GM11168 (cell line): ENCODE measurements at regions not wholly inside any gene's neighbourhood (a gene's known extent, or its start where the extent isn't known, plus 50 kb on each side); places are given as distances from the start of the nearest gene placed in this dataset.
"Not testable (repeated sequence)": the region's sequence is repeated elsewhere in the genome, so short reads cannot be mapped to it uniquely, and the experiment has no call there.

ENCODE experiments used
- in situ Hi-C: fragments of 300-500 bp; cut with MboI; formaldehyde crosslinking; loops from one replicate; pipeline ENCODE4 v1.12.0; 2022; ENCODE audit warnings: low sequenced_read_pairs; ENCODE audit not compliant: unreplicated experiment

GRCh38 chr10:33074443-33074842, 116.4 kb upstream of the ITGB1 start:
- in situ Hi-C loops, result no loop called here

- in situ Hi-C loops, result no loop called here
Measured at GRCh38 chr10:33073641-33074415, 115.8 kb upstream of the ITGB1 start.

- in situ Hi-C loops, result no loop called here
Measured at GRCh38 chr10:33071857-33072256, 113.8 kb upstream of the ITGB1 start.

GRCh38 chr10:33070101-33070500, 112.1 kb upstream of the ITGB1 start:
- in situ Hi-C loops, result no loop called here

- in situ Hi-C loops, result no loop called here
Measured at GRCh38 chr10:33067917-33068316, 109.9 kb upstream of the ITGB1 start.

- in situ Hi-C loops, result no loop called here
Measured at GRCh38 chr10:33067481-33067880, 109.5 kb upstream of the ITGB1 start.

GRCh38 chr10:33066558-33067236, 108.7 kb upstream of the ITGB1 start:
- in situ Hi-C loops, result no loop called here

GRCh38 chr10:33065111-33065510, 107.1 kb upstream of the ITGB1 start:
- in situ Hi-C loops, result no loop called here

GRCh38 chr10:33064706-33065105, 106.7 kb upstream of the ITGB1 start:
- in situ Hi-C loops, result no loop called here

- in situ Hi-C loops, result no loop called here
Measured at GRCh38 chr10:33057620-33058019, 99.6 kb upstream of the ITGB1 start.

GRCh38 chr10:33056828-33057596, 99.0 kb upstream of the ITGB1 start:
- in situ Hi-C loops, result no loop called here

- in situ Hi-C loops, result no loop called here
Measured at GRCh38 chr10:33055625-33056024, 97.6 kb upstream of the ITGB1 start.

GRCh38 chr10:33052915-33053810, 95.1 kb upstream of the ITGB1 start:
- in situ Hi-C loops, result no loop called here

GRCh38 chr10:33052263-33052875, 94.3 kb upstream of the ITGB1 start:
- in situ Hi-C loops, result no loop called here

- in situ Hi-C loops, result not testable (repeated sequence)
Measured at GRCh38 chr10:33049963-33050920, 92.2 kb upstream of the ITGB1 start.

- in situ Hi-C loops, result no loop called here
Measured at GRCh38 chr10:33048223-33048622, 90.2 kb upstream of the ITGB1 start.

- in situ Hi-C loops, result no loop called here
Measured at GRCh38 chr10:33047655-33048054, 89.6 kb upstream of the ITGB1 start.

GRCh38 chr10:33046792-33047191, 88.8 kb upstream of the ITGB1 start:
- in situ Hi-C loops, result no loop called here

- in situ Hi-C loops, result no loop called here
Measured at GRCh38 chr10:33045421-33045820, 87.4 kb upstream of the ITGB1 start.
